ENCODE measurements at regions not wholly inside any gene's neighbourhood (a gene's known extent, or its start where the extent isn't known, plus 50 kb on each side); places are given as distances from the start of the nearest gene placed in this dataset.

DNA sequence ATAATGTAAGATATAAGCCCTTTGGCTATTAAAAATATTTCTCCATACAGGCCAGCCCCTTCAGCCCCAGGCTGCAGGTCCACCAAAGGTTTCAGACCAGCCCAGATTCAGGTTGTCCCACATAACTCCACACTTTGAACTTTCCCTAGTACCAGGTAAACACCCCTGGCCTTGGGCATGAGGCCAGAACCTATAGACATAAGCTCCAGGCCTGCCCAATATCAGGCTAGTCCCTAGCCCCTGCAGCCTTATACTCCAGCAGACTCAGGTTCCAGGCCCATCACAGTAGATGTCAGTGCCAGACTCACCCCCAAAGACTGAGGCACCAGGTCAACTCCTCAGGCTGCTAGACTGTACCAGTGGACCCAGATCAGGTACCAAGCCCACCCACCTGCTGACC, 178.5 kb upstream of the DAAM1 start (continued):
- TF ChIP-seq, protein P1, sequence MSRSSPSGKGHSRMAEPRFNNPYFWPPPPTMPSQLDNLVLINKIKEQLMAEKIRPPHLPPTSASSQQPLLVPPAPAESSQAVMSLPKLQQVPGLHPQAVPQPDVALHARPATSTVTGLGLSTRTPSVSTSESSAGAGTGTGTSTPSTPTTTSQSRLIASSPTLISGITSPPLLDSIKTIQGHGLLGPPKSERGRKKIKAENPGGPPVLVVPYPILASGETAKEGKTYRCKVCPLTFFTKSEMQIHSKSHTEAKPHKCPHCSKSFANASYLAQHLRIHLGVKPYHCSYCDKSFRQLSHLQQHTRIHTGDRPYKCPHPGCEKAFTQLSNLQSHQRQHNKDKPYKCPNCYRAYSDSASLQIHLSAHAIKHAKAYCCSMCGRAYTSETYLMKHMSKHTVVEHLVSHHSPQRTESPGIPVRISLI (CRISPR knock-in tag; IDR thresholded peaks at IDR 0.05; ENCODE audit: borderline replicate concordance) = no peak
- no peak for TF ChIP-seq RAD51 (IDR thresholded peaks at IDR 0.05; ENCODE audit: borderline replicate concordance)
- TF ChIP-seq, protein P2, sequence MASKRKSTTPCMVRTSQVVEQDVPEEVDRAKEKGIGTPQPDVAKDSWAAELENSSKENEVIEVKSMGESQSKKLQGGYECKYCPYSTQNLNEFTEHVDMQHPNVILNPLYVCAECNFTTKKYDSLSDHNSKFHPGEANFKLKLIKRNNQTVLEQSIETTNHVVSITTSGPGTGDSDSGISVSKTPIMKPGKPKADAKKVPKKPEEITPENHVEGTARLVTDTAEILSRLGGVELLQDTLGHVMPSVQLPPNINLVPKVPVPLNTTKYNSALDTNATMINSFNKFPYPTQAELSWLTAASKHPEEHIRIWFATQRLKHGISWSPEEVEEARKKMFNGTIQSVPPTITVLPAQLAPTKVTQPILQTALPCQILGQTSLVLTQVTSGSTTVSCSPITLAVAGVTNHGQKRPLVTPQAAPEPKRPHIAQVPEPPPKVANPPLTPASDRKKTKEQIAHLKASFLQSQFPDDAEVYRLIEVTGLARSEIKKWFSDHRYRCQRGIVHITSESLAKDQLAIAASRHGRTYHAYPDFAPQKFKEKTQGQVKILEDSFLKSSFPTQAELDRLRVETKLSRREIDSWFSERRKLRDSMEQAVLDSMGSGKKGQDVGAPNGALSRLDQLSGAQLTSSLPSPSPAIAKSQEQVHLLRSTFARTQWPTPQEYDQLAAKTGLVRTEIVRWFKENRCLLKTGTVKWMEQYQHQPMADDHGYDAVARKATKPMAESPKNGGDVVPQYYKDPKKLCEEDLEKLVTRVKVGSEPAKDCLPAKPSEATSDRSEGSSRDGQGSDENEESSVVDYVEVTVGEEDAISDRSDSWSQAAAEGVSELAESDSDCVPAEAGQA (IDR thresholded peaks at IDR 0.05; ENCODE audit: low read depth) = no peak
- TF ChIP-seq, protein P2 (CRISPR knock-in tag; IDR thresholded peaks at IDR 0.05; ENCODE audit: borderline replicate concordance) = no peak
- peak; percentile 83 for TF ChIP-seq ZMYM4 (CRISPR knock-in tag; IDR thresholded peaks at IDR 0.05)
- TF ChIP-seq MAFG (CRISPR knock-in tag; IDR thresholded peaks at IDR 0.05) = no peak
- TF ChIP-seq, protein P3, sequence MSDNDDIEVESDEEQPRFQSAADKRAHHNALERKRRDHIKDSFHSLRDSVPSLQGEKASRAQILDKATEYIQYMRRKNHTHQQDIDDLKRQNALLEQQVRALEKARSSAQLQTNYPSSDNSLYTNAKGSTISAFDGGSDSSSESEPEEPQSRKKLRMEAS (IDR thresholded peaks at IDR 0.05) = no peak
- no peak for TF ChIP-seq ZNF501 (CRISPR knock-in tag; IDR thresholded peaks at IDR 0.05)
- TF ChIP-seq, protein P4, sequence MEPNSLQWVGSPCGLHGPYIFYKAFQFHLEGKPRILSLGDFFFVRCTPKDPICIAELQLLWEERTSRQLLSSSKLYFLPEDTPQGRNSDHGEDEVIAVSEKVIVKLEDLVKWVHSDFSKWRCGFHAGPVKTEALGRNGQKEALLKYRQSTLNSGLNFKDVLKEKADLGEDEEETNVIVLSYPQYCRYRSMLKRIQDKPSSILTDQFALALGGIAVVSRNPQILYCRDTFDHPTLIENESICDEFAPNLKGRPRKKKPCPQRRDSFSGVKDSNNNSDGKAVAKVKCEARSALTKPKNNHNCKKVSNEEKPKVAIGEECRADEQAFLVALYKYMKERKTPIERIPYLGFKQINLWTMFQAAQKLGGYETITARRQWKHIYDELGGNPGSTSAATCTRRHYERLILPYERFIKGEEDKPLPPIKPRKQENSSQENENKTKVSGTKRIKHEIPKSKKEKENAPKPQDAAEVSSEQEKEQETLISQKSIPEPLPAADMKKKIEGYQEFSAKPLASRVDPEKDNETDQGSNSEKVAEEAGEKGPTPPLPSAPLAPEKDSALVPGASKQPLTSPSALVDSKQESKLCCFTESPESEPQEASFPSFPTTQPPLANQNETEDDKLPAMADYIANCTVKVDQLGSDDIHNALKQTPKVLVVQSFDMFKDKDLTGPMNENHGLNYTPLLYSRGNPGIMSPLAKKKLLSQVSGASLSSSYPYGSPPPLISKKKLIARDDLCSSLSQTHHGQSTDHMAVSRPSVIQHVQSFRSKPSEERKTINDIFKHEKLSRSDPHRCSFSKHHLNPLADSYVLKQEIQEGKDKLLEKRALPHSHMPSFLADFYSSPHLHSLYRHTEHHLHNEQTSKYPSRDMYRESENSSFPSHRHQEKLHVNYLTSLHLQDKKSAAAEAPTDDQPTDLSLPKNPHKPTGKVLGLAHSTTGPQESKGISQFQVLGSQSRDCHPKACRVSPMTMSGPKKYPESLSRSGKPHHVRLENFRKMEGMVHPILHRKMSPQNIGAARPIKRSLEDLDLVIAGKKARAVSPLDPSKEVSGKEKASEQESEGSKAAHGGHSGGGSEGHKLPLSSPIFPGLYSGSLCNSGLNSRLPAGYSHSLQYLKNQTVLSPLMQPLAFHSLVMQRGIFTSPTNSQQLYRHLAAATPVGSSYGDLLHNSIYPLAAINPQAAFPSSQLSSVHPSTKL (CRISPR knock-in tag; IDR thresholded peaks at IDR 0.05) = peak; percentile 87
- no peak for TF ChIP-seq DNMT3B (CRISPR knock-in tag; conservative IDR thresholded peaks at IDR 0.05)
- no peak for TF ChIP-seq SIN3A (IDR thresholded peaks at IDR 0.05; ENCODE audit: borderline replicate concordance, low read depth, low read length)
- no peak for TF ChIP-seq GATA4 (IDR thresholded peaks at IDR 0.05; ENCODE audit: borderline replicate concordance, low read depth)
- TF ChIP-seq ZNF83 (CRISPR knock-in tag; IDR thresholded peaks at IDR 0.05; ENCODE audit: borderline replicate concordance) = no peak
- no peak for TF ChIP-seq KLF16 (CRISPR knock-in tag; IDR thresholded peaks at IDR 0.05)
- no peak for TF ChIP-seq KLF6 (CRISPR knock-in tag; IDR thresholded peaks at IDR 0.05)
- TF ChIP-seq SOX13 (IDR thresholded peaks at IDR 0.05) = no peak
- peak in 1 of 2 experiments; percentile 57; a peak in 2 of 4 replicates for TF ChIP-seq SOX13 (CRISPR knock-in tag; conservative IDR thresholded peaks at IDR 0.05 in 1 of 2, IDR thresholded peaks at IDR 0.05 in 1 of 2)
- TF ChIP-seq ELF3 (CRISPR knock-in tag; IDR thresholded peaks at IDR 0.05) = no peak
- TF ChIP-seq, protein P5, sequence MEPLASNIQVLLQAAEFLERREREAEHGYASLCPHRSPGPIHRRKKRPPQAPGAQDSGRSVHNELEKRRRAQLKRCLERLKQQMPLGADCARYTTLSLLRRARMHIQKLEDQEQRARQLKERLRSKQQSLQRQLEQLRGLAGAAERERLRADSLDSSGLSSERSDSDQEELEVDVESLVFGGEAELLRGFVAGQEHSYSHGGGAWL (CRISPR knock-in tag; IDR thresholded peaks at IDR 0.05) = no peak
- TF ChIP-seq ZNF788 (CRISPR knock-in tag; IDR thresholded peaks at IDR 0.05; ENCODE audit: borderline replicate concordance) = peak; percentile 63; the same call in 1 of the 2 replicates

All from HepG2 (cell line).